GM18502 (cell line): ENCODE measurements at regions not wholly inside any gene's neighbourhood (a gene's known extent, or its start where the extent isn't known, plus 50 kb on each side); places are given as distances from the start of the nearest gene placed in this dataset.
A peak's percentile ranks its signal among the peaks of the same experiment; 100 is the strongest.

Experiments used
- ATAC-seq: cut with Tn5 transposase; IDR thresholded peaks from one replicate; pipeline ENCODE4 v1.9.1; 2021; ENCODE audit warnings: mild to moderate bottlenecking; ENCODE audit not compliant: unreplicated experiment, poor library complexity

GRCh38 chr4:41883988-41884734 lies 51.1 kb upstream of the TMEM33 start:
- no peak for ATAC-seq

GRCh38 chr4:41882625-41883347 lies 52.4 kb upstream of the TMEM33 start:
- ATAC-seq: peak; percentile 75

GRCh38 chr4:41881981-41882624 lies 53.1 kb upstream of the TMEM33 start:
- ATAC-seq: no peak

- ATAC-seq: no peak
Measured at GRCh38 chr4:41880840-41881831, 54.1 kb upstream of the TMEM33 start.

GRCh38 chr4:41880022-41880837 lies 55.0 kb upstream of the TMEM33 start:
- ATAC-seq: no peak

DNA sequence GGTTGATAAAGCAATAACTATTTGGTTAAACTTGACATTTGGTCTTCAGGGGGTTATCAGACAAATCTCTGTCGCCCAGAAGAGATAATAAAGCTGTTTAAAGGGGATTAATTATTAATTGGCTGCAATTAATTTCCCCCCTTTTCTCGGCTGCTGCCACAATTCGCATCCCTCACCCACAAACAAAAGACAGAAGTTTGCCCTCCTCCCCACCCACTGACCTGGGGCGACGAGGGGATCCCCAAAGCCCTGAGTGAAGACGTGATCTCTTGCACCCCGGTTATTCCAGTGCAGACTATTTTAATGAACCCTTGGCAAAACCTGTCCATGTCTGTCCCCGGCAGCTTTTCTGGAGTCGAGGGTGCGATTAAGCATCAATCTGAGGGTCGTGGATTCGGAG lies 55.7 kb upstream of the TMEM33 start:
- ATAC-seq: no peak

GRCh38 chr4:41878991-41879491 lies 56.2 kb upstream of the TMEM33 start:
- no peak for ATAC-seq

GRCh38 chr4:41878170-41878969 lies 56.9 kb upstream of the TMEM33 start:
- no peak for ATAC-seq

GRCh38 chr4:41877020-41877796 lies 58.0 kb upstream of the TMEM33 start:
- no peak for ATAC-seq

DNA sequence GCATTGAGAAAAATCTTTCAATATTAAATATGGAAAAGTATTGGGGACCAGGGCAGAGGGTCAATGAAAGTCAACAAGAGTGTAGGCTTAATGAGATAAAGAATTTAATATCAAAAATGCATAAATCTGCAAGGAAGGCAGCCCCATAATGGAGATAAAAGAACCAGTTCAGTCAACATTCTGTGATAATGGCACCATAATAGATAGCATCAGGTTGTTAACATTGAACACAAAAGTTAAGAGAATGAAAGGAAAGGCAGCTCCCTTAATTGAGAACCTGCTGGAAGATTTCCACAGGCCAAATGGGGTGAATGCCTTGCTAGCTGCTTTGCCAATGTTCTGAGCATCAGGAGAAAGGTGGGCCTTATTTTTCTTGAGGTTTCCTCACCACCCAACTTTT lies 60.4 kb upstream of the TMEM33 start:
- no peak for ATAC-seq

- ATAC-seq: no peak
Measured at GRCh38 chr4:41874398-41874797, 60.8 kb upstream of the TMEM33 start.

DNA sequence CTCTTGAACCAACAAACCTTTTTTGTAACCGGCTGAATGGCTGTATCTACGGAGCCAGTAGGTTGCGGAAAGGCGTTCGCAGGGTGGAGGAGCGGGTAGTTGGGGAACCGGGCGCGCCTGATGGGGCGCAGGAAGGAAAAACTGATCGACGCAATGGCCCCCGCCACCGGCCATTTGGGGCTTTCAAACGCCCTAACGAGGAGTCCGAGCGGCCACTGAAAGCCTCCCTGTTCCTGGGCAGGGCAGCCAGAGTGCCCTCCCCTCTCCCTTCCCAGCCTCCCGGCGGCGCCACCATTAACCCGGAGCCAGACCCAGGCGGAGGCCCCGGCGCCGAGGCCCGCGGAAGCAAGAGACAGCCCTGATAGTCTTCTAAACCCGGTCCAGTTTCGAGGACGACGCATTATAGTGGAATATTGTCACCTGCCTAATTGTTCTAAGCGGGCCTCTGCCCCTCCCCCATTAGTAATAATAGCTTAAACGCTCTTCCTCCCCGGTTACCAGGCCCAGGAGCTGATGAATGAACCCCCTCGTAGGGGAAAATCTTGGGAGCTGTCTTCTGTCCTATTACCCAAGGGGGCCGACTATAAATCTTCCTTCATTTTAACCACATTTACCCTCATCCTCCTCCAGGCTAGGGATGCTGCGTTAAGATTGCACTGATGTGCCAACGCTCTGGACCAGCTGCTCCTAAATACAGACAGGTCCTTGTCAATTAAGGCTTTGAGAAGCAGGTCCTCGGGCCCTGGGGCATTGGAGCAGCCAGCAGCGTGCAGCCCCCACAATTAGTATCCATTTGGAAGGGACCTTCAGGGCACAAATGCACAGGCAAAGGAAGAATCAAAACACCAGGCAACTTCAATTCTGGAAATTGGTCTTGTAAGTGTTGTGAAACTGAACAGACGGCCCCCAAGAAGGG lies 61.6 kb upstream of the TMEM33 start:
- no peak for ATAC-seq

DNA sequence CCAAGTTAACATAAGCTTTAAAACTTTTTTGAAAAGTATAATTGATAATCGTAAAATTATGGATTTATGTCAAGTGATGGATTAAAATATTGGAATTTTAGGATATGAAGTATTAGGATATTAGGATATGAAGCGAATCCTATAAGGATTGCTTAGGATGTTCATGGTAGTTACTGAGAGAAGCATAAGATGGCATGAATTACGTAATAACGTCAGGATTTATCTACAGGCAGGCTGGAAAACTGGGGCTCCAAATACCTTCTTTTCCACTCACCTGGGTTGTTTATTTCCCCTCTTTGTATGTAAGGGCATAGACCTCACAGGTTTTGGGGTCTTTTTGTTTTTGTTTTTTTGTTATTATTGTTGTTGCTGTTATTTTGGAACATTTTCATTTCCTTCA lies 65.2 kb upstream of the TMEM33 start:
- no peak for ATAC-seq

GRCh38 chr4:41866799-41867677 lies 68.2 kb upstream of the TMEM33 start:
- no peak for ATAC-seq

GRCh38 chr4:41865981-41866798 lies 69.0 kb upstream of the TMEM33 start:
- ATAC-seq: no peak
